Testis (tissue), 2 donors: ENCODE measurements at regions not wholly inside any gene's neighbourhood (a gene's known extent, or its start where the extent isn't known, plus 50 kb on each side); places are given as distances from the start of the nearest gene placed in this dataset.

Experiments used
- DNase-seq: peaks from one replicate; pipeline ENCODE4 v3.0.0-alpha.2; 2019
- H3K27ac ChIP-seq, 2 donors: fragments of 200-600 bp; sonication (generic); one replicate each; pipeline ENCODE4 v1.5.1; 2019
- H3K27me3 ChIP-seq: fragments of 200-600 bp; sonication (generic); one replicate; pipeline ENCODE4 v1.5.1; 2019
- H3K36me3 ChIP-seq: fragments of 200-600 bp; sonication (generic); one replicate; pipeline ENCODE4 v1.5.1; 2017; ENCODE audit warnings: low read depth; ENCODE audit errors: missing control alignments
- H3K4me1 ChIP-seq: fragments of 200-600 bp; sonication (generic); one replicate; pipeline ENCODE4 v1.5.1; 2019
- H3K4me3 ChIP-seq, 2 donors: fragments of 200-600 bp; sonication (generic); one replicate each; pipeline ENCODE4 v1.5.1; 2017 to 2019
- H3K9me3 ChIP-seq: fragments of 200-600 bp; sonication (generic); one replicate; pipeline ENCODE4 v1.5.1; 2017
- CTCF ChIP-seq, 3 experiments: fragments of 450-650 bp in 2 of 3; fragments of 200-600 bp in 1 of 3; sonication (generic) in 1 of 3; IDR thresholded peaks; one replicate each; pipeline ENCODE4 v1.5.1; 2016 to 2019; ENCODE audit warnings: antibody characterized with exemption in 3 of 3, mild to moderate bottlenecking in 2 of 3, moderate library complexity in 1 of 3
- POLR2A ChIP-seq: fragments of 450-650 bp; IDR thresholded peaks from one replicate; pipeline ENCODE4 v1.6.1; 2017; ENCODE audit warnings: antibody characterized with exemption, mild to moderate bottlenecking, moderate library complexity
- WGBS, 2 donors: methylation state at CpG; one replicate each; pipeline ENCODE4 v1.1.5; 2018; 5-methylcytosine and 5-hydroxymethylcytosine counted together
- intact Hi-C: fragments of 100-400 bp; cut with DNase I; formaldehyde crosslinking; loops from one replicate; pipeline ENCODE4 v1.15.1; 2023; ENCODE audit warnings: low total_unique reads

GRCh38 chr21:28833182-28833581, 159.5 kb downstream of the LTN1 start:
- no peak overlapping the region for H3K27ac ChIP-seq
- H3K36me3 ChIP-seq: no peaks in the 10 kb centered on the region
- intact Hi-C loops: no loop called here
- H3K9me3 ChIP-seq: no peaks in the 10 kb centered on the region
- H3K4me1 ChIP-seq: no peaks in the 10 kb centered on the region
- DNase-seq: no peak
- no peak overlapping the region for H3K4me3 ChIP-seq
- H3K27me3 ChIP-seq: no peaks in the 10 kb centered on the region
- TF ChIP-seq CTCF (IDR thresholded peaks at IDR 0.05) (no peak), POLR2A (no peak)
- 65 to 73% methylated on average over 1 of the region's 1 CpG for WGBS, 2 donors

- no peaks in the 10 kb centered on the region for H3K9me3 ChIP-seq
- WGBS, 2 donors: 96 to 99% methylated on average over 3 of the region's 3 CpGs
- no peaks in the 10 kb centered on the region for H3K27me3 ChIP-seq
- H3K4me1 ChIP-seq: no peaks in the 10 kb centered on the region
- DNase-seq: no peak
- H3K36me3 ChIP-seq: no peaks in the 10 kb centered on the region
- H3K4me3 ChIP-seq: no peak overlapping the region
- intact Hi-C loops: no loop called here
- H3K27ac ChIP-seq: no peak overlapping the region
- TF ChIP-seq CTCF (IDR thresholded peaks at IDR 0.05): no peak
- TF ChIP-seq POLR2A: no peak
Measured at GRCh38 chr21:28832715-28833061, 160.0 kb downstream of the LTN1 start.

- WGBS, 2 donors: 78 to 89% methylated on average over 1 of the region's 1 CpG
- no peaks in the 10 kb centered on the region for H3K9me3 ChIP-seq
- TF ChIP-seq POLR2A: no peak
- TF ChIP-seq CTCF (IDR thresholded peaks at IDR 0.05): no peak
- no peaks in the 10 kb centered on the region for H3K36me3 ChIP-seq
- DNase-seq: no peak
- H3K4me1 ChIP-seq: no peaks in the 10 kb centered on the region
- H3K27ac ChIP-seq: no peak overlapping the region
- H3K4me3 ChIP-seq: no peak overlapping the region
- no peaks in the 10 kb centered on the region for H3K27me3 ChIP-seq
- intact Hi-C loops: no loop called here
Measured at GRCh38 chr21:28832013-28832714, 160.5 kb downstream of the LTN1 start.

GRCh38 chr21:28828981-28829380, 163.7 kb downstream of the LTN1 start:
- Histone ChIP-seq H3K4me3 (no peak overlapping the region), H3K36me3 (no peaks in the 10 kb centered on the region), H3K9me3 (no peaks in the 10 kb centered on the region), H3K27ac (no peak overlapping the region), H3K4me1 (no peaks in the 10 kb centered on the region), H3K27me3 (no peaks in the 10 kb centered on the region)
- no peak for DNase-seq
- intact Hi-C loops: no loop called here
- TF ChIP-seq POLR2A: no peak
- TF ChIP-seq CTCF (IDR thresholded peaks at IDR 0.05): no peak
- WGBS, 2 donors: 68 to 73% methylated on average over 1 of the region's 1 CpG

- no peak for TF ChIP-seq POLR2A
- Histone ChIP-seq H3K4me3 (no peak overlapping the region), H3K4me1 (peaks cover 4% of the 10 kb centered on the region), H3K36me3 (no peaks in the 10 kb centered on the region), H3K27ac (no peak overlapping the region), H3K9me3 (no peaks in the 10 kb centered on the region), H3K27me3 (no peaks in the 10 kb centered on the region)
- 85% methylated on average over 3 of the region's 3 CpGs for WGBS, 2 donors
- DNase-seq: no peak
- intact Hi-C loops: no loop called here
Measured at GRCh38 chr21:28828021-28828420, 164.7 kb downstream of the LTN1 start.
